Hematopoietic multipotent progenitor cell treated with erythropoietin and hydrocortisone succinate and interleukin-3 and kit ligand, for 4 days (in vitro differentiated cells): ENCODE measurements at regions not wholly inside any gene's neighbourhood (a gene's known extent, or its start where the extent isn't known, plus 50 kb on each side); places are given as distances from the start of the nearest gene placed in this dataset.
A peak's percentile ranks its signal among the peaks of the same experiment; 100 is the strongest.

Experiments
- DNase-seq: peaks from one replicate; pipeline ENCODE4 v3.0.0-alpha.2; 2015

DNA sequence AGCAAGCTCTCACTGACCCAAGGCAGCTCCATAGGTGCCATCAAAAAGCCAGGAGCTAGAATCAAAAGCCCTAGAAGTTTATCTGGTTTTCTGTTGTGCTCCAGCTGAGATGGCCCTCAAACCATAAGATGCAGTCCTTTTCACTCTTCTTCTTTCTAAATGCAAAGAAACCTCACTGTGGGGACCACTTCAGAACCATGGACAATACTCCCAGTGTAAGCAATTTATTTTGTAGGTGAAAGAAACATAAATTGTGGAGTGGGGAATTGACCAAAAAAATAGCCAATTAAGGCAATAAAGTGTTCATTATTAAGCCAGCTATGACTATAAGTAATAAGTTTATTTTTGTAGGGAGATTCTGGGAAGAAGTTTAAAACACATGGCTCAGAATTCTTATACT, 1399.9 kb downstream of the PLA2G4A start:
- no peak for DNase-seq

DNA sequence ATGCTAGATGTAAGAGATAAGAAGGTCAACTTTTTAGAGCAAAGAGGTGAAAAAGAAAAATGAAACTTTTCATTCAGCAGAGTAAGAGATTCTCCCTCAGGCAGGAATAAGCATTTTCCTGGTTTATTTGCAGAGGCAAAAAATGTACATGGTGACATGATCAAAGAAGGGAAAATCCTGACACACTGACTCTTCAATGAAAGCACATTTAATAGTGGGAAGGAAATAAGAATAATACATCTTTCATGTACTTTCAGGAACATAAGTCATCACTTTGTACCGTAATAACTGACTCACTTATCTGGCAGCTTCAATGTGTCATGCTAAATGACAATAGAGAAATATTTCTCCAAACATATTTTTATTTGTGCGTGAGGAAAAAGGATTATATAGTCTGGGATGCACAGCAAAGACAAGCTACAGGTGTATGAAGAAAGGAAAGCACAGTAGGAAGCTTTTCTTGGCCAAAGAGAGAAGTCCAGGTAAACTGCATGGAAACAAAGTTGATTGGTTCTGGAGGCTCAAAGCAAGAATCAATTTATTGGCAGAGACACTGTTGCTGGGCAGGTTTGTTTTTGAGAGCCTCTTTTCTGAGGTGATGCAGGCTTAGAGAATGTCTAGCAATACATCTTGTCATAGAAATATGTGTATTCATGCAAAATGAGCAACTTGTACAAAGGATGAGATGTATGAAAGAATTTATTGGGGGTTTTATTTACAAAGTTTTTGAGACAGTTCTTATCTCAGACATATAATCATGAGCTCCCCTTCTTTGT, 1409.0 kb downstream of the PLA2G4A start:
- no peak for DNase-seq

DNA sequence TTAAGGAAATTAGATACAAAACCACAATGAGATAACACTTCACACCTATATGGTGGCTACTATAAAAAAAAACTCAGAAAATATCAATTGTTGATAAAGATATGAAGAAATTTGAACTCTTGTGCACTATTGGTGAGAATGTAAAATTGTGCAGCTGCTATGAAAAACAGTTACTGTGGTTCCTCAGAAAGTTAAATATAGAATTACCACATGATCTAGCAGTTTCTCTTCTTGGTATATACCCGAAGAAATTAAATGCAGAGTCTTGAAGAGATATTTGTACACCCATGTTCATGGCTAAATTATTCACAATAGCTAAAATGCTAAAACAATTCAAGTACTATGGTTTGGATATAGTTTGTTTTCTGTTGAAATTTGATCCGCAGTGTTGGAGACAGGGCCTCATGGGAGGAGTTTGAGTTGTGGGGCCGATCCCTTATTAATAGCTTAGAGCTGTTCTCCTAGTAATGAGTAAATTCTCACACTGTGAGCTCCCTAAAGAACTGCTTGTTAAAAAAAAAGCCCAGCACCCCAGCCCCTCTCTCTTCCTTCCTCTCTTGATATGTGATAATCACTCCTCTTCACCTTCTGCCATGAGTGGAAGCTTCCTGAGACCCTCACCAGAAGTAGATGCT, 1412.1 kb downstream of the PLA2G4A start:
- peak; percentile 15 for DNase-seq

DNA sequence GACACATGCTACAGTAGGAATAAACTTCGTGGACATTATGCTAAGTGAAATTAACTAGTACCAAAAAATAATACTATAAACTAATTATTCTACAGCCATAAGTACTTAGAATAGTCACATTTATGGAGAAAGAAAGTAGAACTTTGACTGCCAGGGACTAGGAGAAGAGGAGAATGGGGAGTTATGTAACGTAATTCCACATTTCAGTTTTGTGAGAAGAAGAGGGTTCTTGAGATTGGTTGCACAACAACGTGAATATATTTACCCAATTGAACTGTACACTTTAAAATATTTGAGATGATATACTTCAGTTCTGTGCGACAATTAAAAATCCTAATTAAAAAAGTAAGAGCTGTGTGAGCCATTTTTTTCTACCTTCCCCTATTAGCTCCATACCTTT, 1412.9 kb downstream of the PLA2G4A start:
- DNase-seq, result no peak

DNA sequence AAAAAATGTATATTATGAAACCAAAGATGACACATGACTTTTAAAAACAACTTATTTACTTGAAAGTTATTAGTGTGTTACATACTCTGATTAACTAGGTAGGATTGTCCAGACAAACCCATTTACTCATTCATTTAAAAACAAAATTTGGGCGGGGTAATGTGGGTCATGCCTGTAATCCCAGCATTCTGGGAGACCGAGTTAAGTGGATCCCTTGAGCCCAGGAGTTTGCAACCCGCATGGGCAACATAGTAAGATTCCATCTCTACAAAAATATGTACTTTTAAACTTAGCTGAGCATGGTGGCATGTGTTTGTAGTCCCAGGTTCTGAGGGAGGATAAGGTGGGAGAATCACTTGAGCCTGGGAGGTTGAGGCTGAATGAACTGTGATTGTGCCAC, 1414.7 kb downstream of the PLA2G4A start:
- no peak for DNase-seq

DNA sequence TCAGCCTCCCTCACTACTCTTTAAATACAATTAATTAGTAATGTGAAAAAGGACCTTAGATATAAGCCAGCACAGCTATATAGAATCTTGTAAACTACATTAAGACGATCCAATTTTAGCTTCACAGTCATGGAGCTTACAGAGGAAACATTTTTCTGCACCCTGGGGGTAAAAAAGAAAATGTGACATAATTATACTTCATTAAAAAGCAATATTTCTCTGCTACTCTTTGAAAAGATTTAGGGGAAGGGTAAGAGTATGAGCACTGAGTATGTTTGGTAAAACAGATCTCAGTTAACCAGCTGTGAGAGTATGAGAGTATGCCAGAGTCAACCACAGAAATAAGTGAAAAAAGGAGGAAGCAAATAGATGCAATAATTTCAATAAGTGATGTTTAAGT, 1415.9 kb downstream of the PLA2G4A start:
- no peak for DNase-seq

DNA sequence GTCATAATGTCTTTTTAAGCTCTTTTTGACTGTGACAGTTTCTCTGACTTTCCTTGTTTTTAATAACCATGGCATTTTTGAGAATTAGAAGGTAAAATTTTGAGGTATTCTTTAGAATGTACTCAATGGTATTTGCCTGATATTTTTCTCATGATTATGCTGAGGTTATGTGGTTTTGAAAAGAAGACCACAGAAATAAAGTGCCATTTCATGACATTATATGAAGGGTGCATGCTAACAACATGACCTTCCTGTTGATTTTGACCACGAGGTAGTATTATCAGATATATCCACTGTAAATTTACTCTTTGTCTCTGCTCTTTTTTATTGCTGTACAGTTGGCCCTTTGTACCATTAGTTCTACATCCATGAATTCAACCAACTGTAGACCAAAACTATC, 1418.5 kb downstream of the PLA2G4A start:
- DNase-seq, result peak; percentile 11

DNA sequence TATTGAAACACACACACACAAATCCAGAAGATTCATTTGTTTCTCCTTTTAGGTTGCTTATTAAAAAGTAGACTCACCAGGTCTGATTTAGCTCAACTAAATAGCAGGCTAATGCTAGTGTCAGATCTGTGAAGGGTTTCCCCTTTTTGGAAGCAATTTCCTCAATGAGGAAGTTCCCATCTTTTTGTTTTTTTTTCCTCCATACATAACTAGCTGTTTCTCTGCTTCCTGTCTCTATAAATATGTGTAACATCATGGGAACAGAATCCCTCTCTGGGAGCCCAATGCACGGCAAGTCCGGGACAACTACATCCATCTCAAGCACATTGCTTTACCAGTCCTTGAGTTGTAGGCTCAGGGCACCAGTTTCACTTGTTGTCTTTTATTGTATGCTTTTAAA, 1421.1 kb downstream of the PLA2G4A start:
- DNase-seq, result peak; percentile 18

DNA sequence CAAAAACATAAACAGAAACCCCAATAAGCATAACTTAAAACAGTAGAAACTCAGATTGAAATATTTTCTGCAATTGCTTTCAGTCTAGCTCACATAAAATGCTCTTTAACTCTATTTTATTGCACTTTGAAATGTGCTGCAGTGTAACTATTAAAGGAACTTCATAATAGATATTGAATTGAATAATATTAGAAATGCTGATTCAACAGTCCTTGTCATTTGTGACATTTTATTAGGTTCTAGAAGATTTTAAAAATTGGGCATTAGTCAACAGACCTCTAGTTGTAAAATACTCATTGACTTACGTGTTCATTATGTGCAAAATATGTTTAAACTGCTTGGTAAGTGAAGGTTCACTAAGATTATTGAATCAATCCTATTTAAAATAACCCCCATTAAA, 1422.3 kb downstream of the PLA2G4A start:
- DNase-seq, result no peak

DNA sequence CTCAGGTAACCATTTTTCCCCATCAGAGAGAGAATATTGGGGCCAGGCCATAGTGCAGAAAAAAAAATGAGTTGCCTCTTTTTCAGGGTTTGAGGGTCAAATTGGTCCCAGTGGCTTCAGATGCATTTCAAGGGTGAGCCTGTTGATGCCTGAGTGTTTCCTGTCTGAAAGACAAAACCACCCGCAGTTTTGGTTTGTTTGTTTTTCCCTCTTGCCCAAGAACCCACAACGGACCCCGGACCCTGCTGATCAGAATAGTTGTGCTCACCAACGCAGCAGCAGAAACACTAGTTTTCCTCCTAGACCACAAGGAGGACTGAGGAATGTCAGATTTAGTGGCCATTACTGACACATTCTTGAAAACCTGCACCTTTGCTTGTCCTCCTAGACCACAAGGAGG, 1433.1 kb downstream of the PLA2G4A start:
- DNase-seq, result no peak

DNA sequence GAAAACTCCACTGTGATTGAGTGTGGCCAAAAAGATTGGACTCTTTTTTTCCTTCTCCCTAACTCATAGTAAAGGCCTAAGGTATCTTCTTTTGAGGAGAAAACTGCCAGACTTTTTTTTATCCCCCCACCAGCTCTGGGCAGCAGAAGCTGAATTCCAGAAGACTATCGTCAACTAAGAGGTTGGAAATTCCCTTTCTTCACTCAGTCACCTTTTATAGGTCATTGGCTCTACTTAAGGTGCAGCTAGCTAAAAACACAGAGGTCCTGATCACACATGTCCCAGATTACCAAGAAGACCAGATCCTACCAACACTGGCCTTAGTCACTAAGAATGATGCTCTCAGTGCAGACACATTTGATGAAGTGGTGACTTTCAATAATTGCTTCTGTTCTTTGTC, 1441.2 kb downstream of the PLA2G4A start:
- no peak for DNase-seq

DNA sequence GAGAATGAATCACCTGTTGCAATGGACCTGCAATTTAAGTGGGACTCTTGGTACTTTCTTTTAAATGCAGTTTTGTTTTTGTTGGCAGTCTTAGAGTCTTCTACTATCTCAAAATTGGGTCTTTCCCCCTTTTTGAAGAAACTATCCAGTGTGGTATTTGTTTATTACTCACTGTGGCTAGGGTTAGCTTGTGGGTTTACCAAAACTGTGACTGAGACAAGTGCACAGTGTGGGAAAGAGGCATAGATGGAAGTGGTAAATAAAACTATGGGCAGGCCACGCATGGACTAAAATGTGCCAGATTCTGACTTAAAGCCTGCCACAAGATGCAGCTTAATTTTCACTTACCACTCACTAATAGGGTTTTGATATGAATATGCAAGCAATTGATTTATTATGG, 1441.7 kb downstream of the PLA2G4A start:
- DNase-seq, result no peak

DNA sequence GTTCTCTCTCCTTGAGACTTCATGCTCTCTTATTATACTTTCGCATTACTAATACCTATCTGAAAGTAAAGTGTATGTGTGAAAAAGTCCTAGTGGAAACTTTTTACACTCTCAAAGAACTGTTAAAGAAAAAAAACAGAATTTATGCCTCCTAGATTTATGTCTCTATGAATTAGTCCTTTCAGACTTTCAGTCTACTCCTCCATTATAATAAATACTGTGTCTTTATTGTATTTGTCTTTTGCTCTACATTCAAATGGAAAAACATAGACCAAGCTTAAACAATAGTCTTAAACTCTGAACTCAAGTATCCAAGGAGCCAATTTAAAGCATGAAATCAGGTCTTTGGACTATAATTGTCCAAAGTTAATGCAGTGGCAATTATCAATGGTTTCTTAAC, 1449.0 kb downstream of the PLA2G4A start:
- DNase-seq, result no peak

DNA sequence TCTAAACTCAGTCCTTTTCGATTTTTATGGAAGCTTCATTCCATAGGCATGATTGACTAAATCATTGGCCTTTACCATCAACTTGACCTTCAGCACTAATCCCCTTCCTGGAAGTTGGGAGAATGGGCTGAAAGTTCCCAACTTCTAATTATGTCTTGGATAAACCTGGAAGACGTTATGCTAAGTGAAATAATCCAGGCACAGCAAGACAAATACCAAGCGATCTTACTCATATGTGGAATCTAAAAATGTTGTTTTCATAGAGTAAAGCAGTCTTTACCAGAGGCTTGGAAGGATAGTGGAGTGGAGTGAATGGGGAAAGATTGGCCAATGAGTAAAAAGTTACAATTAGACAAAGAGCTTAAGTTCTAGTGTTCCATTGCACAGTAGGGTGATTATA, 1453.2 kb downstream of the PLA2G4A start:
- DNase-seq, result no peak

DNA sequence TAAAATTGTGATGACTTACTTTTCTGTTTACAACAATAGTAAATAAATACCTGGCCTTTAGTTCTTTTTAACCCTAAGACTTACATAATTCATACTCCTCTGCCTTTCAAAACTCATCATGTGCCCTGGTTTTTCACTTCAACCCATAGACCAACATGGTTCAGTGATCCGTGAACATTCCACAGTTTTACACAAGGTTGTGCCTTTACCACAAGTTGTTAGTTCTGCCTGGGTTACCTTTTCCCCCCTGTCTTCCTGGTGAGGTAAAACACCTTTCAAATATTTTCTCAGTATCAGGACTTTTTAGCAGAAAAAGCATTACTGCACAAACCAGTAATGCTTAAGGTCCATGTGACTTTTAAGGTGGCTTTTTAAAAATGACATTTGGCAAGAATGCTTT, 1466.4 kb downstream of the PLA2G4A start:
- no peak for DNase-seq

DNA sequence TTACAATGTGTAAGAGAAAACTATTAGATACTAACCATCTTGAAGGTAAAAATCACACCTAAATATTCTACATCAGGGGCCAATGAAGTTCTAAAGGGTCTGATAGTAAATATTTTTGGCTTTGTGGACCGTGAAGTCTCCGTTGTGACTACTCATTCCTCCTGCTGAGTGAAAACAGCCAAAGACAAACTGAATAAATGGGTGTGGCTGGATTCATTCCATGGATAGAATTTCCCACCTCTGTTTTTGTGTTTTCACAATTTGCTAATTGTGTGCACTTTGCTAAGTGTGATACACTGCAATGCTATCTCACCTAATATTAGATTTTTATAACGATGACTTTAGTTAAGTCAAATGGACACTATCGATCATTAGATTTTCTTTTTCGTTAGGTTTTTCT, 1474.0 kb downstream of the PLA2G4A start:
- DNase-seq, result no peak

DNA sequence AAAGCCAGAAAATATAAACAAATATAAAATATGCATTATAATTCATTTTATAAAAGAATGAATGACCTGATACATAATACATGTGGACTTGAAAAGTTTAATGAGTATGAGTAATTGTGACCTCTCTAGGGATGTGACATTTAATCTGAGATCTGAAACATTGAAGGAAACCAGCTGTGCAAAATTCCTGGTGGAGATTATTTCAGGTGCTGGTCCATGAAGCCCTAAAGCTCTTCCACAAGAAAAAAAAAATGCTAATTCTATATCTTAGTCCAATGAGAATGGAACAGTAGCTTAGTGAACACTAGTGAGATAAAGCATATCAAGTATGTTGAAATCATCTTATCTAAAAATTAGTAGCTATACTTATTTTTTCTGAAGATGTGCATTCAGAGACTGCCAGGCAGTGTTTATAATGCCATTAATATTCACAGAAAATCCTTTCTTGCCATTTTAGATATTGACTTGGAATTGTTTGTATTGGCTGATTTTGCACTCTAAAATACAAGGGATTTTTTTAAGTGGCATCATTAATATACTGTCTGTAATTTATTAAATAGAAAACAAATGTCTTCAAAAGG, 1485.9 kb downstream of the PLA2G4A start:
- no peak for DNase-seq

DNA sequence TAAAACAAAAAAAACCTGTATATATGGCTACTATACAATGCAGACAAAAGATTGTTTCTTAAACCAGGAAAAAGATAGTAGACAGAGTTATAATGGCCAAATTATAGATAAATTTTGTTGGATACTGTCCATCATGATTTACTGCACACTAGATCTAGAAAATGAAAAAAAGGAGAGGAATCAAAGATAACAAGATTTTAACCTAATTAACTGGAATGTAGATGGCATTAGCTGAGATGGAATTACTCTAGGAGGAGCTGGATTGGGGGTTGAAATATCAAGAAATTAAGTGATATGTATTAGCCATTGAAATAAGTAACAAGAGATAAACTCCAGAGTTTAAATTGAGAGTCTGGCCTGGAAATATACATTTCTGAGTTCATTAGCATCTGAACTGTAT, 1489.1 kb downstream of the PLA2G4A start:
- no peak for DNase-seq

DNA sequence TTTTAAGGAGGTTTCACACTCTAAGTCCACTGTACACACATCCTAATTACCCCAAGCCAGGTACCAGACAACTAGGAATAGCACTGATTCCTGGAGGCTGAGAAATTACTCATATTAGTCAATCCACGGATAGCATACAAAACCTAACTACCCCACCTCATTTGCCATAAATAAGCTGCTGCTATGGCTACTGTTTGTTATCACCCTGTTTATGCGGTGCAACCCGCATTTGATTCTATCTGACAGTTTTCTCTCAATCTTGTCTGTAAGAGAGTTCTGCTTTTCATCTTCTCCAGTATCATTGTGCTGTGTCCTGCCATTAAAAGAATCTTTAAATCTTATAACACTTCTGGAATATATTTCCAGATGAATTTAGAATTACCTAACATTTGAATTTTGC, 1496.5 kb downstream of the PLA2G4A start:
- DNase-seq, result peak; percentile 2

DNA sequence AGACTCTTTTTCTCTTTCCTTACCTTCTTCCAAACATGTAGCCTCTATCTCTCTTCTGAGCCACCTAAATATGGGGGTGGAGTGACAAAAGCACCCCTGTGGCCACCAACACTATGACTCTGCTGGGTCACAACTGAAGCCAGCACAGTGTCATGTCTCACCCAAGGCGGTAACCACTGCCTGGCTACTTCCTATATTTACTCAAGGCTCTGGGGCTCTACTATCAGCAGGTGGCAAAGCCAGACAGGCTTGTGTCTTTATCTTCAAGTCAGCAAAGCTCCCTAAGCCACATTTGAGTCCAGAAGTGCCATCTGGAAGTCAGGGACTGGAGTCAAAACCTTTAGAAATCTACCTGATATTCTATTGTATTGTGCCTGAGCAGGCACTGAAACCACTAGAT, 1515.2 kb downstream of the PLA2G4A start:
- DNase-seq, result peak; percentile 62

DNA sequence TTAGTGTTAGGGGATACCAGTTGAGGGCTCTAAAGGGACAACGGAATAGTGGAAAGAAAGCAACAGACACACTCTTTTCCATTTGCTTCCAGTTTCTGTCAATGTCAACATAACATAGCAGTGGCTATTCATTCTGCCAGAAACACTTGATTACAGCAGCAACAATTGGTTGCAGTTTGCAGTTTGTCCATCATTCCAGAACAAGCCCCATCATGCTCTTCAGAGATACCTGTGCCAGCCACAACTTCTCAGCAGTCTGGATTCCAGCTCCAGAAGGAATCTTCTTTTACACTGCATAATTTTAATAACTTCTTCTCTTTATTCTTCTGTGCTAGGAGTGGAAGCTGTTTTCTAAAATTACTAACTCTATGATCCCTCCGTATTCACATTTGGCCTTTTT, 1521.4 kb downstream of the PLA2G4A start:
- no peak for DNase-seq

DNA sequence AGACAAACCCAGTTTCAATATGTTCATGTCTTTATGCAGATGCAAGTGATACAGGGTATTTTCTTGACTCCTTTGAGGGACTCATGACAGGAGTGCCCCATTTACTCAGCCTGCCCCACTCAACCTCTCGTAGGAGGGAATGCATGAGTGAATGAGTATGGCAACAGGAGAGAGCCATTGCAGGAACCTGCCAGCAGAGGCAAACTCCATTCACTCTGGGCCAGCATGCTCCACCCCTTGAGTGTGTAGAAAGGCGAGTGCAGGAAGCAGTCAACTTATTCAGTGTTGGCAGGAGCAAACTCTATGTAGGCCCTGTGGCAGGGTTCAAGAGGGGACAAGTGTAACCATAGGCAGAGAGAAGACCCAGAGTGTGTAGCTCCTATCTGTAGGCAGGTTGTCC, 1526.3 kb downstream of the PLA2G4A start:
- DNase-seq, result no peak

DNA sequence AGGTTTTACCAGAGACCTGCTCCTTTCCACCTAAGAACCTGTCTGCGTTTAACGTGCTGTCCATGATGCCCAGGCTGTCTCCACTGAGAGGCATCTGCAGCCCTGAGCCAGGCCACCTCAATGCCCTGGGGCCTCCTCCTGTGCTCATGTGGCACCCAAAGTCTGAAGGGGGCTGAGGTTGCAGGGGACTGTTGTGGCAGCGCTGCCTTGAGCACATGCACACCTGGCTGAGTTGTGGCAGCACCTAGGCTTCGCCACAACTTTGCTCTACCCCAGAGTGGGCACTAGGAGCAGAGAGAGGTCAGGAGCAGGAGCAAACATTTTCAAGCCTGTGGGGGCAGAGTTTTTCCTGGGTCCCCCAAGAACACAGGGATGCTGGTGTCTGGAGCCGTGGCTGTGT, 1527.1 kb downstream of the PLA2G4A start:
- DNase-seq, result no peak

DNA sequence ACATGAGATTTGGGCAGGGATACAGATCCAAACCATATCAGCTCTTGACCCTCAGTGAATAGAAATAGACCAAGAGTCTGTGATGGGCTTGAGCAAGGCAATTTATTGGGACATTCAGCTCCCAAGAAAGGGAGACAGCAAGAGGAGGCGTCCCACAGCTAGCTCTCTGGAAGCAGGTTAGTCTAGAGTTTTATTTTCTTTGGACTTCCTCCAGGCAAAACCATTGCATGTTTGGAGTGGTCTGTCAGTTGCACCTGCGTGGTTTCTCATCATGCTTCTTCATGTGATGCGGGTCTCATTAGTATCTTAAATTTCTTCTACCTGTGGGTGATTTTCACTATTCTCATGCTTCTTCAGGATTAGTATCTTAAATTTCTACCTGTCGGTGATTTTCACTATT, 1530.6 kb downstream of the PLA2G4A start:
- no peak for DNase-seq

DNA sequence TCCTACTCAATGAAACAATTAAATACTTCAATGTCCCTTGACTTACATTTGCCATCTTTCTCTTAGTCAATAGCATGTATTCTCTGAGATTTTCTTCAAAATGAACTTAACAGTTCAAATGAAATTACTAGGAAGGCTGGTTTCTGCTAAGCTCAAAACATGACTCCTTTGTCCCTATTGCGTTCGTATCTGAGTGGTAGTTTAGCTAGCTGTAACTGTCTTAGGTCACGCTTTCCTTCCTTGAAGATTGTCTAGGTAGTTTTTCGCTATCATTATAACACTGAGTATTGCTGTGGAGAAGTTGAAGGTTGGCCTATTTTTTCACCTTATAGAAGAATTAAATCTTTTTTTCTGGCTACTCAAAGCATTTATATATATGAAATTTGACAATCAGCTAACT, 1535.2 kb downstream of the PLA2G4A start:
- no peak for DNase-seq
